Thyroid gland (tissue), 4 donors: ENCODE measurements at regions not wholly inside any gene's neighbourhood (a gene's known extent, or its start where the extent isn't known, plus 50 kb on each side); places are given as distances from the start of the nearest gene placed in this dataset.

Experiments
- DNase-seq, 2 donors: peaks; one replicate each; pipeline ENCODE4 v3.0.0-alpha.2; 2019
- H3K27ac ChIP-seq, 3 donors: fragments of 200-600 bp; sonication (generic); 1 replicate in 2 of 3; 2 replicates in 1 of 3; pipeline ENCODE4 v1.5.1; 2016 to 2019; ENCODE audit warnings: mild to moderate bottlenecking in 1 of 3, moderate library complexity in 1 of 3
- H3K27me3 ChIP-seq: fragments of 200-600 bp; sonication (generic); one replicate; pipeline ENCODE4 v1.5.1; 2019
- H3K36me3 ChIP-seq, 2 donors: fragments of 200-600 bp; sonication (generic); one replicate each; pipeline ENCODE4 v1.5.1; 2016 to 2019
- H3K4me1 ChIP-seq, 2 donors: fragments of 200-600 bp; sonication (generic); one replicate each; pipeline ENCODE4 v1.5.1; 2017 to 2019
- H3K4me3 ChIP-seq, 3 donors: fragments of 200-600 bp; sonication (generic); replicated peaks in 1 of 3; 1 replicate in 2 of 3; 2 replicates in 1 of 3; pipeline ENCODE4 v1.5.1; 2016; ENCODE audit warnings: mild to moderate bottlenecking in 1 of 3
- H3K9me3 ChIP-seq: fragments of 200-600 bp; sonication (generic); one replicate; pipeline ENCODE4 v1.5.1; 2017
- POLR2A ChIP-seq, 2 donors: fragments of 450-650 bp; IDR thresholded peaks; one replicate each; pipeline ENCODE4 v1.6.1; 2017; ENCODE audit warnings: antibody characterized with exemption in 2 of 2, mild to moderate bottlenecking in 2 of 2, moderate library complexity in 1 of 2
- WGBS, 2 donors: methylation state at CpG; one replicate each; pipeline ENCODE4 v1.1.5; 2017; 5-methylcytosine and 5-hydroxymethylcytosine counted together
- intact Hi-C: fragments of 100-400 bp; cut with DNase I; formaldehyde crosslinking; loops from one replicate; pipeline ENCODE4 v1.15.1; 2023
- TF ChIP-seq, protein P1 (sequence below), 6 experiments: fragments of 200-600 bp in 3 of 6; fragments of 450-650 bp in 3 of 6; sonication (generic) in 3 of 6; IDR thresholded peaks; one replicate each; pipeline ENCODE4 v1.5.1; 2016 to 2019; ENCODE audit warnings: antibody characterized with exemption in 6 of 6, mild to moderate bottlenecking in 2 of 6, inconsistent platforms in 1 of 6, moderate library complexity in 1 of 6

GRCh38 chr1:87418048-87418447, 89.4 kb downstream of the LMO4 start:
- no peak for TF ChIP-seq POLR2A (IDR thresholded peaks at IDR 0.05)
- TF ChIP-seq, protein P1, sequence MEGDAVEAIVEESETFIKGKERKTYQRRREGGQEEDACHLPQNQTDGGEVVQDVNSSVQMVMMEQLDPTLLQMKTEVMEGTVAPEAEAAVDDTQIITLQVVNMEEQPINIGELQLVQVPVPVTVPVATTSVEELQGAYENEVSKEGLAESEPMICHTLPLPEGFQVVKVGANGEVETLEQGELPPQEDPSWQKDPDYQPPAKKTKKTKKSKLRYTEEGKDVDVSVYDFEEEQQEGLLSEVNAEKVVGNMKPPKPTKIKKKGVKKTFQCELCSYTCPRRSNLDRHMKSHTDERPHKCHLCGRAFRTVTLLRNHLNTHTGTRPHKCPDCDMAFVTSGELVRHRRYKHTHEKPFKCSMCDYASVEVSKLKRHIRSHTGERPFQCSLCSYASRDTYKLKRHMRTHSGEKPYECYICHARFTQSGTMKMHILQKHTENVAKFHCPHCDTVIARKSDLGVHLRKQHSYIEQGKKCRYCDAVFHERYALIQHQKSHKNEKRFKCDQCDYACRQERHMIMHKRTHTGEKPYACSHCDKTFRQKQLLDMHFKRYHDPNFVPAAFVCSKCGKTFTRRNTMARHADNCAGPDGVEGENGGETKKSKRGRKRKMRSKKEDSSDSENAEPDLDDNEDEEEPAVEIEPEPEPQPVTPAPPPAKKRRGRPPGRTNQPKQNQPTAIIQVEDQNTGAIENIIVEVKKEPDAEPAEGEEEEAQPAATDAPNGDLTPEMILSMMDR (IDR thresholded peaks at IDR 0.05) = no peak

GRCh38 chr1:87421809-87422208, 93.1 kb downstream of the LMO4 start:
- no peaks in the 10 kb centered on the region for H3K9me3 ChIP-seq
- intact Hi-C loops = no loop called here
- no peak overlapping the region for H3K4me3 ChIP-seq
- no peak for DNase-seq
- no peaks in the 10 kb centered on the region for H3K4me1 ChIP-seq
- TF ChIP-seq POLR2A (IDR thresholded peaks at IDR 0.05) = no peak
- TF ChIP-seq, protein P1 (IDR thresholded peaks at IDR 0.05) = no peak
- no peak overlapping the region for H3K27ac ChIP-seq
- no peaks in the 10 kb centered on the region for H3K27me3 ChIP-seq
- no peaks in the 10 kb centered on the region for H3K36me3 ChIP-seq

More at GRCh38 chr1:87418048-87418447, 89.4 kb downstream of the LMO4 start:
- Histone ChIP-seq H3K27ac (no peak overlapping the region), H3K36me3 (no peaks in the 10 kb centered on the region), H3K27me3 (no peaks in the 10 kb centered on the region), H3K4me3 (no peak overlapping the region), H3K9me3 (no peaks in the 10 kb centered on the region), H3K4me1 (no peaks in the 10 kb centered on the region)
- no peak for DNase-seq
- 78 to 86% methylated on average over 3 of the region's 3 CpGs for WGBS, 2 donors
- intact Hi-C loops = no loop called here

DNA sequence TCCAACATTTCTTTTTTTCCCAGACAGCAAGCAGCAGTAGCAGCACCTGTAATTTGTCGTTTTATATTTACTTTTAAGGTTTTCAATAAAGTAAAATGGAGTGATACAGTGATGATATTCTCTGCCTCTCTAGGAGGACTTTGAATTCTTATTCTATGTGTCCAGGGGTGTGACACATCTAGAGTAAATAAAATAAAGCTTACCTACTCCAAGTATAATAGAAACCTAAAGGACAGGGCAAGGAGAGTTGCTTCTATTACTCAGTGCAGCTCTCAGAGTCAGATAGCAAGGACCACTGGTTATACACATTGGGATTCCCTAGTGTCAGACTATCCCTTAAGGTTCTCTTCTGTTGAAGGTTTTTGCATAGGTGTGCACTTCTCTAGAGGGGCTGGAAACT, 95.9 kb downstream of the LMO4 start:
- no peaks in the 10 kb centered on the region for H3K27me3 ChIP-seq
- no peak overlapping the region for H3K4me3 ChIP-seq
- 97 to 100% methylated on average over 1 of the region's 1 CpG for WGBS, 2 donors
- intact Hi-C loops = no loop called here
- no peaks in the 10 kb centered on the region for H3K36me3 ChIP-seq
- no peaks in the 10 kb centered on the region for H3K9me3 ChIP-seq
- no peak for DNase-seq
- H3K27ac ChIP-seq = no peak overlapping the region
- H3K4me1 ChIP-seq = no peaks in the 10 kb centered on the region
- no peak for TF ChIP-seq POLR2A (IDR thresholded peaks at IDR 0.05)
- TF ChIP-seq, protein P1 (IDR thresholded peaks at IDR 0.05) = no peak

DNA sequence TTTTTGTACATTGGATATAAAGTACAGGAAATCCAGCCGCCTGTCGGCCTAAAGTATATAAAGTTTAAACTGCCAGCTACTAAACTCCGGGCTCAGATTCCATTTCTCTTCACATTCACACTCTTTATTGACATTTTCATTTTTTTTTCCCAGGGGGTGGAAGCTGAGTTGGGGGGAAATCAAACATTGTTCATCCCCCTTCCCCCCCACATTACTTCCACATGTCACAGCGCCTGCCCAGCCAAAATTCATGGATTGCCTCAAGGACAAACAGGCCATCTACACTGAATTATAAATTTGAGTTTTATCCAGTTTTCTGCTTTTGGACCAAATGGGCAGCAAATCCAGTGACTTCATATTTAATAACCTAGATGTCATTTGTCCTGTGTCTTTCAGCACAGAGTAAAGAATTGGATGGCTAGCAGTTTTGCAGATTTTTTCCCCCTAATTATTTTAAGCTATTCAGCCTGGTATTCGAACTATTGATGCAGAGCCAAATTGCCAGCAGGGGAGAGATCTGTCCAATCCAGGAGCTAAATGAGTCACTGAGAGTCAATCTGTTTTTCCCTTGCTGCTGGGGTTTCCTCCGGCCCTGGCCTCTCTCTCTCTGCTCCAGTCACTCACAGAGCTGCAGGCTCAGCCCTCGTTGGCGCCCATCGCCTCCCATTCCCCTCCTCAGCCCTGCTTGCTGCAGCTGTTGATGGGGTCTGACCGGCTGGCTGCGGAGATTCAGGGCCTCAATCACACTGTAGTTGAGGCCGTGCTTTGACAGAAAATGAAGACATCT, 98.0 kb downstream of the LMO4 start:
- Histone ChIP-seq H3K36me3 (no peaks in the 10 kb centered on the region), H3K9me3 (no peaks in the 10 kb centered on the region), H3K4me1 (no peaks in the 10 kb centered on the region), H3K27me3 (no peaks in the 10 kb centered on the region), H3K4me3 (no peak overlapping the region), H3K27ac (no peak overlapping the region)
- DNase-seq = no peak
- WGBS, 2 donors = 77 to 84% methylated on average over 12 of the region's 12 CpGs
- intact Hi-C loops = no loop called here
- TF ChIP-seq POLR2A (IDR thresholded peaks at IDR 0.05) = no peak
- TF ChIP-seq, protein P1 (IDR thresholded peaks at IDR 0.05) = no peak

GRCh38 chr1:87428367-87428766, 99.7 kb downstream of the LMO4 start:
- H3K27ac ChIP-seq = no peak overlapping the region
- no peaks in the 10 kb centered on the region for H3K9me3 ChIP-seq
- WGBS, 2 donors = 74 to 88% methylated on average over 3 of the region's 3 CpGs
- DNase-seq = no peak
- no peaks in the 10 kb centered on the region for H3K4me1 ChIP-seq
- TF ChIP-seq POLR2A (IDR thresholded peaks at IDR 0.05) = no peak
- TF ChIP-seq, protein P1 (IDR thresholded peaks at IDR 0.05) = no peak
- intact Hi-C loops = no loop called here
- no peak overlapping the region for H3K4me3 ChIP-seq
- no peaks in the 10 kb centered on the region for H3K27me3 ChIP-seq
- no peaks in the 10 kb centered on the region for H3K36me3 ChIP-seq
